BLaER1 (cell line): ENCODE measurements at regions not wholly inside any gene's neighbourhood (a gene's known extent, or its start where the extent isn't known, plus 50 kb on each side); places are given as distances from the start of the nearest gene placed in this dataset.
A peak's percentile ranks its signal among the peaks of the same experiment; 100 is the strongest.
"Not testable (repeated sequence)": the region's sequence is repeated elsewhere in the genome, so short reads cannot be mapped to it uniquely, and the experiment has no call there.

Experiments
- H3K27ac ChIP-seq: shearing (Covaris generic); formaldehyde crosslinking; 2 replicates; pipeline ENCODE4 v1.8.1; 2022
- H3K27me3 ChIP-seq: shearing (Covaris generic); formaldehyde crosslinking; 2 replicates; pipeline ENCODE4 v1.8.1; 2022
- H3K36me3 ChIP-seq: shearing (Covaris generic); formaldehyde crosslinking; 2 replicates; pipeline ENCODE4 v1.8.1; 2022
- H3K4me1 ChIP-seq: shearing (Covaris generic); formaldehyde crosslinking; 2 replicates; pipeline ENCODE4 v1.8.1; 2022
- H3K4me2 ChIP-seq: shearing (Covaris generic); formaldehyde crosslinking; 2 replicates; pipeline ENCODE4 v1.8.1; 2022
- H3K4me3 ChIP-seq: shearing (Covaris generic); formaldehyde crosslinking; 2 replicates; pipeline ENCODE4 v1.8.1; 2022
- H3K9ac ChIP-seq: shearing (Covaris generic); formaldehyde crosslinking; 2 replicates; pipeline ENCODE4 v1.8.1; 2022
- H3K9me3 ChIP-seq: shearing (Covaris generic); formaldehyde crosslinking; 2 replicates; pipeline ENCODE4 v1.8.1; 2022
- H4K20me1 ChIP-seq: shearing (Covaris generic); formaldehyde crosslinking; 2 replicates; pipeline ENCODE4 v1.8.1; 2022

DNA sequence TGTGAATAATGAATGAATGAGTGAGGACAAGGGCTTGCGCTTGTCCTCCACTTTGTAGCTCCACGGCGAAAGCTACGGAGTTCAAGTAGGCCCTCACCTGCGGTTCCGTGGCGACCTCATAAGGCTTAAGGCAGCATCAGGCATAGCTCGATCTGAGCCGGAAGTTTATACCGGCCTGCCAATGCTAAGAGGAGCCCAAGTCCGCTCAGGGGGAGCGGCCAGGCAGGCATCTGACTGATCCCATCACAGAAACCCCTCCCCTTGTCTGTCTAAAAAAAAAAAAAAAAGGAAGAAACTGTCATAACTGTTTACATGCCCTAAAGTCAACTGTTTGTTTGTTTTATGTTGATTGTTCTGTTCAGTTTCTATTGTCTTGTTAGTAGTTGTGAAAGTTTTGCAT lies 124.4 kb upstream of the KRTAP5-11 start:
- not testable (repeated sequence) for H3K9ac ChIP-seq, H3K36me3 ChIP-seq, H3K27me3 ChIP-seq, H3K9me3 ChIP-seq, H4K20me1 ChIP-seq, H3K4me1 ChIP-seq, H3K4me2 ChIP-seq, H3K27ac ChIP-seq, H3K4me3 ChIP-seq

DNA sequence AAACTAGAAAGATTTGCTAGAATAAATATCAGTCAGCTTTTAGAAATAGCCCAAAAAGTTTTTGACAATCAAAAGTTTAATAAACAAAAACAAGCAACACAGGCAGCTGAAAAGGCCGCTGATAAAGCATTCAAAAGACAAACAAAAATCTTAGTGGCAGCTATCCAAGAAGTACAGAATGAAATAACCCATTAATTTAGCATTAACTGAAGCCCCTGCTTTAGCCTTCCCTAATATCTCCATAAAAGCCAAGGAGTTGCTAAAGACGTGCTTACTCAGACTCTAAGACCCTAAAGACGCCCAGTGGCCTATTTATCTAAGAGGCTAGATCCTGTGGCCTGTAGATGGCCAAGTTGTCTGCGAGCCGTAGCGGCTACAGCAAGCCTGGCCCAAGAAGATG lies 123.5 kb upstream of the DEFB108B start:
- not testable (repeated sequence) for H3K4me2 ChIP-seq, H3K27ac ChIP-seq, H3K36me3 ChIP-seq, H3K9ac ChIP-seq, H4K20me1 ChIP-seq, H3K4me3 ChIP-seq, H3K27me3 ChIP-seq, H3K9me3 ChIP-seq, H3K4me1 ChIP-seq

GRCh38 chr11:71710171-71710671 lies 122.8 kb upstream of the DEFB108B start:
- H3K9me3 ChIP-seq, H3K27me3 ChIP-seq, H3K4me1 ChIP-seq, H3K4me3 ChIP-seq, H4K20me1 ChIP-seq, H3K27ac ChIP-seq, H3K4me2 ChIP-seq, H3K36me3 ChIP-seq, H3K9ac ChIP-seq: not testable (repeated sequence)

GRCh38 chr11:71710701-71711385 lies 122.2 kb upstream of the DEFB108B start:
- not testable (repeated sequence) for H3K9me3 ChIP-seq, H3K27ac ChIP-seq, H3K9ac ChIP-seq, H3K36me3 ChIP-seq, H3K4me2 ChIP-seq, H3K4me1 ChIP-seq, H4K20me1 ChIP-seq, H3K27me3 ChIP-seq, H3K4me3 ChIP-seq

GRCh38 chr11:71712350-71712749 lies 120.7 kb upstream of the DEFB108B start:
- H3K27me3 ChIP-seq, H3K9ac ChIP-seq, H3K4me2 ChIP-seq, H3K4me1 ChIP-seq, H3K4me3 ChIP-seq, H3K36me3 ChIP-seq, H3K27ac ChIP-seq, H4K20me1 ChIP-seq, H3K9me3 ChIP-seq: not testable (repeated sequence)

GRCh38 chr11:71712846-71713245 lies 120.2 kb upstream of the DEFB108B start:
- not testable (repeated sequence) for H3K27me3 ChIP-seq, H3K9ac ChIP-seq, H4K20me1 ChIP-seq, H3K36me3 ChIP-seq, H3K4me3 ChIP-seq, H3K4me1 ChIP-seq, H3K27ac ChIP-seq, H3K4me2 ChIP-seq, H3K9me3 ChIP-seq

DNA sequence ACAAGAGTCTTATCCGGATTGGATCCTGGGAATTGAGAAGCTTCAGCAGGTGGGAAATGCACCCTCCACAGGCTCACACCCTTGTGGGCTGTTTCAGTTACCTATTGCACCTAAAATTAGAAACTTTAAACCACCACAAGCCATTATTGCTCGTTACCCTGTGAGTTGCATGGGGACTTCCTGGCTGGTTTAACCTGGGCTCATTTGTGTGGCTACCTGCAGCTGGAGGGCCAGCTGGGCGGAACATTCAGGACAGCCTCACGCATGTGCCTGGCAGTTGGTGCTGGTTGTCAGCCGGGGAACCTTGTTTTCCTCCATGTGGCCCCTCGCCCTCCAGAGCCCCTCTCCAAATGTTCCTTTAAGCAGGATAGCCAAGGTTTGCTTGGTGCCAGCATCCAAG lies 118.5 kb upstream of the DEFB108B start:
- not testable (repeated sequence) for H3K4me1 ChIP-seq, H3K27me3 ChIP-seq, H3K4me2 ChIP-seq, H4K20me1 ChIP-seq, H3K9ac ChIP-seq, H3K4me3 ChIP-seq, H3K27ac ChIP-seq, H3K36me3 ChIP-seq, H3K9me3 ChIP-seq

GRCh38 chr11:71721840-71722239 lies 111.2 kb upstream of the DEFB108B start:
- H3K27me3 ChIP-seq, H3K9me3 ChIP-seq, H3K36me3 ChIP-seq, H3K4me3 ChIP-seq, H3K4me2 ChIP-seq, H3K9ac ChIP-seq, H3K27ac ChIP-seq, H4K20me1 ChIP-seq, H3K4me1 ChIP-seq: not testable (repeated sequence)

DNA sequence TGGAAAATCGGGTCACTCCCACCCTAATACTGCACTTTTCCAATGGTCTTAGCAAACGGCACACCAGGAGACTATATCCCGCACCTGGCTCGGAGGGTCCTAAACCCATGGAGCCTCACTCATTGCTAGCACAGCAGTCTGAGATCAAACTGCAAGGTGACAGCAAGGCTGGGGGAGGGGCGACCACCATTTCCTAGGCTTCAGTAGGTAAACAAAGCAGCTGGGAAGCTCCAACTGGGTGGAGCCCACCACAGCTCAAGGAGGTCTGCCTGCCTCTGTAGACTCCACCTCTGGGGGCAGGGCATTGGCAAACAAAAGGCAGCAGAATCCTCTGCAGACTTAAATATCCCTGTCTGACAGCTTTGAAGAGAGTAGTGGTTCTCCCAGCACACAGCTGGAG lies 109.0 kb upstream of the DEFB108B start:
- not testable (repeated sequence) for H3K27me3 ChIP-seq, H3K4me3 ChIP-seq, H3K27ac ChIP-seq, H3K9me3 ChIP-seq, H4K20me1 ChIP-seq, H3K4me2 ChIP-seq, H3K4me1 ChIP-seq, H3K9ac ChIP-seq, H3K36me3 ChIP-seq

GRCh38 chr11:71730748-71731147 lies 102.3 kb upstream of the DEFB108B start:
- H3K27ac ChIP-seq, H3K4me3 ChIP-seq, H4K20me1 ChIP-seq, H3K27me3 ChIP-seq, H3K9ac ChIP-seq, H3K9me3 ChIP-seq, H3K36me3 ChIP-seq, H3K4me1 ChIP-seq, H3K4me2 ChIP-seq: not testable (repeated sequence)

DNA sequence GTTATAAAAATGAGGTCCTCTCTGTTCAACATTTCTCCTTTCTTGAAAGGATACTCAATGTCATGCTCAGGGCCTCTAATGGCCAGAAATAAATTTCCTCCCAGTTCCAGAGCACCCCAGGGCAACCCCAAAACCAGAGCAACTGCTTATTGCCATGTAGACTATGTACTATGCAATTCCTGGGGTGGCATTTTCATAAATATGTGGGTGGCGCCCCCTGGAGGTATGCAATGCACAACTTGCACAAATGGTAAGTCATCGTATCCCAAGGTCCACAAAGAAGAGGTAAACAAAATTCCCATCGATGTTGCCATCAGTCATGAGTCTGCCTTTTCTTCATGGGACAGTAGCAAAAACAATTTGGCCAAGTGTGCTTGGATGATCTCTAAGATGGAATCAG lies 98.6 kb upstream of the DEFB108B start:
- H3K9me3 ChIP-seq, H3K27me3 ChIP-seq, H3K4me2 ChIP-seq, H4K20me1 ChIP-seq, H3K9ac ChIP-seq, H3K36me3 ChIP-seq, H3K27ac ChIP-seq, H3K4me1 ChIP-seq, H3K4me3 ChIP-seq: not testable (repeated sequence)

DNA sequence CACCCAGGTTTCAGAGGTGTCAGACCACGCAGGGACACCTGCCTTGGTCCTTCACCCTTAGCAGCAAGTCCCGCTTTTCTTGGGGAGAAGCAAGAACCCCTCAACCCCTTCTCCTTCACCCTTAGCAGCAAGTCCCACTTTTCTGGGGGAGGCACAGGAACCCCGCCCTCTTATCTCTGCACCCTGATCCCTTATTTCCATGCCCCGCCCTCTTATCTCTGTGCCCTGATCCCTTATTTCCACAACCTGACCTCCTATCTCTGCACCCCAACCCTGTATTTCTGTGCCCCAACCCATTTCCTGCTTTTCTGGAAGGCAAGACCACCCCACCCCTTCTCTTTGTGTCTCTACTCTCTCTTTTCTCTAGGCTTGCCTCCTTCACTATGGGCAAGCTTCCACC lies 94.7 kb upstream of the DEFB108B start:
- not testable (repeated sequence) for H3K9ac ChIP-seq, H3K4me3 ChIP-seq, H4K20me1 ChIP-seq, H3K27me3 ChIP-seq, H3K36me3 ChIP-seq, H3K27ac ChIP-seq, H3K9me3 ChIP-seq, H3K4me2 ChIP-seq, H3K4me1 ChIP-seq

- H3K4me3 ChIP-seq, H3K9ac ChIP-seq, H3K27me3 ChIP-seq, H3K9me3 ChIP-seq, H4K20me1 ChIP-seq, H3K27ac ChIP-seq, H3K36me3 ChIP-seq: not testable (repeated sequence)
- H3K4me2 ChIP-seq, result peak overlapping the region; percentile 52
- peaks cover 13% of the 10 kb centered on the region for H3K4me1 ChIP-seq
Observed at GRCh38 chr11:71743385-71743784, 89.6 kb upstream of the DEFB108B start.

DNA sequence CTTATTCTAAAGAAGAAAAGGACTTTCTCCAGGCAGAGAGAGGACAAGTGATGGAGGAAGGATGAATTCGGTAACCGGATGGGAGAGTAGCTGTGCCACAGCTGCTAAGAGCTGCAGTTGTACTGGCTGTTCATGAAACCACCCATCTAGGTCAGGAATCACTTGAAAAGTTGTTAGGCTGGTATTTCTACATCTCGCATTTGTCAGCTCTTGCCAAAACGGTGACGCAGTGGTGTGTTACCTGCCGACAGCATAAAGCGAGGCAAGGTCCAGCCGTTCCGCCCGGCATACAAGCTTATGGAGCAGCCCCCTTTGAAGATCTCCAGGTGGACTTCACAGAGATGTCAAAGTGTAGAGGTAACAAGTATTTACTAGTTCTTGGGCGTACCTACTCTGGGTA lies 87.3 kb upstream of the DEFB108B start:
- H3K4me2 ChIP-seq, H3K4me3 ChIP-seq, H3K9me3 ChIP-seq, H3K36me3 ChIP-seq, H3K9ac ChIP-seq, H3K27ac ChIP-seq, H3K27me3 ChIP-seq, H4K20me1 ChIP-seq: not testable (repeated sequence)
- peaks cover 13% of the 10 kb centered on the region for H3K4me1 ChIP-seq

GRCh38 chr11:71746263-71746662 lies 86.7 kb upstream of the DEFB108B start:
- not testable (repeated sequence) for H3K4me2 ChIP-seq, H3K9ac ChIP-seq, H3K27me3 ChIP-seq, H3K9me3 ChIP-seq, H3K4me3 ChIP-seq, H4K20me1 ChIP-seq, H3K36me3 ChIP-seq, H3K27ac ChIP-seq
- H3K4me1 ChIP-seq, result peaks cover 13% of the 10 kb centered on the region
